ENCODE measurements at regions not wholly inside any gene's neighbourhood (a gene's known extent, or its start where the extent isn't known, plus 50 kb on each side); places are given as distances from the start of the nearest gene placed in this dataset.
"Not testable (repeated sequence)": the region's sequence is repeated elsewhere in the genome, so short reads cannot be mapped to it uniquely, and the experiment has no call there.

GRCh38 chr2:4725618-4726017 is 966.6 kb upstream of the SOX11 start:
- Mint-ChIP-seq H3K27ac (no peak overlapping the region), H3K27me3 (no peaks in the 10 kb centered on the region), H3K4me1 (ENCODE audit: low read depth) (no peaks in the 10 kb centered on the region), H3K4me3 (no peak overlapping the region), H3K36me3 (no peaks in the 10 kb centered on the region), H3K9me3 (ENCODE audit: low read depth) (peaks cover 4% of the 10 kb centered on the region)

- no peak overlapping the region for H3K4me3 Mint-ChIP-seq
- H3K27ac Mint-ChIP-seq = no peak overlapping the region
- H3K4me1 Mint-ChIP-seq (ENCODE audit: low read depth) = no peaks in the 10 kb centered on the region
- H3K36me3 Mint-ChIP-seq = no peaks in the 10 kb centered on the region
- H3K27me3 Mint-ChIP-seq = no peaks in the 10 kb centered on the region
- H3K9me3 Mint-ChIP-seq (ENCODE audit: low read depth) = peaks cover 6% of the 10 kb centered on the region
Observed at GRCh38 chr2:4732560-4732959, 959.6 kb upstream of the SOX11 start.

GRCh38 chr2:4745056-4745991 is 946.9 kb upstream of the SOX11 start:
- Mint-ChIP-seq H3K4me3 (no peak overlapping the region), H3K36me3 (no peaks in the 10 kb centered on the region), H3K4me1 (ENCODE audit: low read depth) (no peaks in the 10 kb centered on the region), H3K9me3 (ENCODE audit: low read depth) (peaks cover 15% of the 10 kb centered on the region), H3K27ac (no peak overlapping the region), H3K27me3 (no peaks in the 10 kb centered on the region)

GRCh38 chr2:4753721-4754120 is 938.5 kb upstream of the SOX11 start:
- Mint-ChIP-seq H3K36me3 (no peaks in the 10 kb centered on the region), H3K4me3 (no peak overlapping the region), H3K9me3 (ENCODE audit: low read depth) (peaks cover 4% of the 10 kb centered on the region), H3K27me3 (no peaks in the 10 kb centered on the region), H3K27ac (no peak overlapping the region), H3K4me1 (ENCODE audit: low read depth) (no peaks in the 10 kb centered on the region)

- H3K4me3 Mint-ChIP-seq = no peak overlapping the region
- peaks cover 16% of the 10 kb centered on the region for H3K9me3 Mint-ChIP-seq (ENCODE audit: low read depth)
- no peaks in the 10 kb centered on the region for H3K27me3 Mint-ChIP-seq
- no peaks in the 10 kb centered on the region for H3K36me3 Mint-ChIP-seq
- H3K4me1 Mint-ChIP-seq (ENCODE audit: low read depth) = no peaks in the 10 kb centered on the region
- no peak overlapping the region for H3K27ac Mint-ChIP-seq
Observed at GRCh38 chr2:4762951-4763376, 929.2 kb upstream of the SOX11 start.

GRCh38 chr2:4765787-4766530 is 926.2 kb upstream of the SOX11 start:
- no peaks in the 10 kb centered on the region for H3K4me1 Mint-ChIP-seq (ENCODE audit: low read depth)
- H3K36me3 Mint-ChIP-seq = no peaks in the 10 kb centered on the region
- peaks cover 18% of the 10 kb centered on the region for H3K9me3 Mint-ChIP-seq (ENCODE audit: low read depth)
- H3K27me3 Mint-ChIP-seq = no peaks in the 10 kb centered on the region
- no peak overlapping the region for H3K4me3 Mint-ChIP-seq
- H3K27ac Mint-ChIP-seq = no peak overlapping the region

- peaks cover 6% of the 10 kb centered on the region for H3K9me3 Mint-ChIP-seq (ENCODE audit: low read depth)
- H3K36me3 Mint-ChIP-seq = no peaks in the 10 kb centered on the region
- H3K27ac Mint-ChIP-seq = no peak overlapping the region
- no peaks in the 10 kb centered on the region for H3K4me1 Mint-ChIP-seq (ENCODE audit: low read depth)
- no peak overlapping the region for H3K4me3 Mint-ChIP-seq
- H3K27me3 Mint-ChIP-seq = no peaks in the 10 kb centered on the region
Observed at GRCh38 chr2:4775668-4776067, 916.5 kb upstream of the SOX11 start.

GRCh38 chr2:4780679-4781078 is 911.5 kb upstream of the SOX11 start:
- Mint-ChIP-seq H3K4me3 (no peak overlapping the region), H3K27ac (no peak overlapping the region), H3K9me3 (ENCODE audit: low read depth) (peaks cover 4% of the 10 kb centered on the region), H3K4me1 (ENCODE audit: low read depth) (no peaks in the 10 kb centered on the region), H3K36me3 (no peaks in the 10 kb centered on the region), H3K27me3 (no peaks in the 10 kb centered on the region)

GRCh38 chr2:4782647-4783046 is 909.5 kb upstream of the SOX11 start:
- H3K36me3 Mint-ChIP-seq = no peaks in the 10 kb centered on the region
- H3K4me1 Mint-ChIP-seq (ENCODE audit: low read depth) = no peaks in the 10 kb centered on the region
- no peaks in the 10 kb centered on the region for H3K27me3 Mint-ChIP-seq
- no peak overlapping the region for H3K27ac Mint-ChIP-seq
- no peak overlapping the region for H3K4me3 Mint-ChIP-seq
- H3K9me3 Mint-ChIP-seq (ENCODE audit: low read depth) = peaks cover 7% of the 10 kb centered on the region

GRCh38 chr2:4791488-4791887 is 900.7 kb upstream of the SOX11 start:
- no peaks in the 10 kb centered on the region for H3K27me3 Mint-ChIP-seq
- no peaks in the 10 kb centered on the region for H3K4me1 Mint-ChIP-seq (ENCODE audit: low read depth)
- H3K4me3 Mint-ChIP-seq = no peak overlapping the region
- H3K9me3 Mint-ChIP-seq (ENCODE audit: low read depth) = peaks cover 10% of the 10 kb centered on the region
- no peak overlapping the region for H3K27ac Mint-ChIP-seq
- no peaks in the 10 kb centered on the region for H3K36me3 Mint-ChIP-seq

- Mint-ChIP-seq H3K9me3 (ENCODE audit: low read depth) (peaks cover 10% of the 10 kb centered on the region), H3K36me3 (no peaks in the 10 kb centered on the region), H3K27me3 (no peaks in the 10 kb centered on the region), H3K4me1 (ENCODE audit: low read depth) (no peaks in the 10 kb centered on the region), H3K4me3 (no peak overlapping the region), H3K27ac (no peak overlapping the region)
Observed at GRCh38 chr2:4792126-4792525, 900.1 kb upstream of the SOX11 start.

- Mint-ChIP-seq H3K4me3 (no peak overlapping the region), H3K9me3 (ENCODE audit: low read depth) (peaks cover 8% of the 10 kb centered on the region), H3K4me1 (ENCODE audit: low read depth) (no peaks in the 10 kb centered on the region), H3K27me3 (no peaks in the 10 kb centered on the region), H3K36me3 (no peaks in the 10 kb centered on the region), H3K27ac (no peak overlapping the region)
Observed at GRCh38 chr2:4803396-4803795, 888.8 kb upstream of the SOX11 start.

GRCh38 chr2:4814137-4814536 is 878.0 kb upstream of the SOX11 start:
- not testable (repeated sequence) for H3K36me3 Mint-ChIP-seq; H3K27ac Mint-ChIP-seq; H3K4me1 Mint-ChIP-seq (ENCODE audit: low read depth); H3K4me3 Mint-ChIP-seq; H3K27me3 Mint-ChIP-seq
- peaks cover 21% of the 10 kb centered on the region for H3K9me3 Mint-ChIP-seq (ENCODE audit: low read depth)

- no peaks in the 10 kb centered on the region for H3K36me3 Mint-ChIP-seq
- H3K27ac Mint-ChIP-seq = no peak overlapping the region
- H3K27me3 Mint-ChIP-seq = no peaks in the 10 kb centered on the region
- H3K4me3 Mint-ChIP-seq = no peak overlapping the region
- H3K9me3 Mint-ChIP-seq (ENCODE audit: low read depth) = peaks cover 7% of the 10 kb centered on the region
- no peaks in the 10 kb centered on the region for H3K4me1 Mint-ChIP-seq (ENCODE audit: low read depth)
Observed at GRCh38 chr2:4827836-4828235, 864.3 kb upstream of the SOX11 start.

- H3K9me3 Mint-ChIP-seq (ENCODE audit: low read depth) = peaks cover 7% of the 10 kb centered on the region
Observed at GRCh38 chr2:4828682-4829374, 863.4 kb upstream of the SOX11 start.

More at GRCh38 chr2:4828682-4829374, 863.4 kb upstream of the SOX11 start:
- H3K27ac Mint-ChIP-seq = no peak overlapping the region
- H3K27me3 Mint-ChIP-seq = no peaks in the 10 kb centered on the region
- no peaks in the 10 kb centered on the region for H3K36me3 Mint-ChIP-seq
- H3K4me1 Mint-ChIP-seq (ENCODE audit: low read depth) = no peaks in the 10 kb centered on the region
- no peak overlapping the region for H3K4me3 Mint-ChIP-seq

Measured in activated naive CD8-positive, alpha-beta T cell (primary cell).